Prostate gland (tissue), 2 donors: ENCODE measurements at regions not wholly inside any gene's neighbourhood (a gene's known extent, or its start where the extent isn't known, plus 50 kb on each side); places are given as distances from the start of the nearest gene placed in this dataset.
"Not testable (repeated sequence)": the region's sequence is repeated elsewhere in the genome, so short reads cannot be mapped to it uniquely, and the experiment has no call there.

ENCODE experiments used
- DNase-seq: peaks from one replicate; pipeline ENCODE4 v3.0.0-alpha.2; 2019; ENCODE audit warnings: low spot score
- H3K27ac ChIP-seq, 2 donors: fragments of 200-600 bp; sonication (generic); 2 replicates each; pipeline ENCODE4 v1.5.1; 2017 to 2019
- H3K27me3 ChIP-seq: fragments of 200-600 bp; sonication (generic); replicated peaks from 2 replicates; pipeline ENCODE4 v1.5.1; 2019; ENCODE audit not compliant: insufficient read depth
- H3K36me3 ChIP-seq, 2 donors: fragments of 200-600 bp; sonication (generic); 1 replicate in 1 of 2; 2 replicates in 1 of 2; pipeline versions ENCODE4 v1.5.1 to v1.8.1; 2017 to 2019
- H3K4me1 ChIP-seq: fragments of 200-600 bp; sonication (generic); replicated peaks from 2 replicates; pipeline ENCODE4 v1.5.1; 2019
- H3K4me3 ChIP-seq, 2 donors: fragments of 200-600 bp; sonication (generic); 2 replicates each; pipeline ENCODE4 v1.5.1; 2017 to 2019
- H3K9me3 ChIP-seq: fragments of 200-600 bp; sonication (generic); 2 replicates; pipeline ENCODE4 v1.5.1; 2017
- CTCF ChIP-seq, 4 experiments: fragments of 200-600 bp in 2 of 4; fragments of 450-650 bp in 2 of 4; sonication (generic) in 2 of 4; IDR thresholded peaks; 1 replicate in 3 of 4; 2 replicates in 1 of 4; pipeline ENCODE4 v1.5.1; 2016 to 2019; ENCODE audit warnings: antibody characterized with exemption in 4 of 4, mild to moderate bottlenecking in 2 of 4, moderate library complexity in 2 of 4
- POLR2A ChIP-seq: fragments of 450-650 bp; IDR thresholded peaks from one replicate; pipeline ENCODE4 v1.6.1; 2016; ENCODE audit warnings: antibody characterized with exemption, mild to moderate bottlenecking
- POLR2AphosphoS5 ChIP-seq: sonication (generic); formaldehyde crosslinking; IDR thresholded peaks from one replicate; pipeline ENCODE4 v1.6.1; 2017; ENCODE audit warnings: antibody characterized with exemption
- WGBS: methylation state at CpG from one replicate; pipeline ENCODE4 v1.1.5; 2018; 5-methylcytosine and 5-hydroxymethylcytosine counted together
- intact Hi-C: fragments of 100-400 bp; cut with DNase I; formaldehyde crosslinking; loops from one replicate; pipeline ENCODE4 v1.14.2; 2022

GRCh38 chr14:34081576-34082136 is 130.8 kb upstream of the EGLN3 start:
- TF ChIP-seq POLR2AphosphoS5 (peak; percentile 32), POLR2A (no peak)
- Histone ChIP-seq H3K36me3 (no peaks in the 10 kb centered on the region), H3K4me1 (peaks cover 7% of the 10 kb centered on the region), H3K27me3 (no peaks in the 10 kb centered on the region), H3K4me3 (no peak overlapping the region), H3K27ac (no peak overlapping the region), H3K9me3 (no peaks in the 10 kb centered on the region)
- DNase-seq: no peak
- intact Hi-C loops: no loop called here
- WGBS: 23% methylated on average over 6 of the region's 6 CpGs

DNA sequence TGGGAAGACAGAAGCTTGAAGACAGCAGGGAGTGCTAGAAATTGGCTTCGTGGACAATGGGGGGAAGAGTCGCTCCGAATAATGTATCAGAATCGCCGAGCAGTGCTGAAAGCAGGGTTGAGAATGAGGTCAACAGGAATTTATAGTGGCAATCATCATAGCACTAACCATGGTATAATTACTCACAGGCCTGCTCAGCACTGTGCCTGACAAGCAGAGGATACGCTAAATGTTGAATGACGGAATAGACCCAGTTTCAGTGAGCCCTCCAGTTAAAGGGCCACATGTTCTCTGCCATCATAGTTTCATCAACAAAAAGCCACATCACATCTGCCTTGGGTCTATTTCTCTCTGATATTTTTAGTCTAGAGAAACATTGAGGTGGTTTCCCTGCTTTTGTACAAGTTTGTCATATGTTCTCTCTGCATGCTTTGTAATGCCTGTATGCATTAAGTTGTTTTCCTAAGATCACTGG is 130.3 kb upstream of the EGLN3 start:
- Histone ChIP-seq H3K36me3 (no peaks in the 10 kb centered on the region), H3K4me3 (no peak overlapping the region), H3K27ac (no peak overlapping the region), H3K4me1 (peaks cover 7% of the 10 kb centered on the region), H3K9me3 (no peaks in the 10 kb centered on the region), H3K27me3 (no peaks in the 10 kb centered on the region)
- 87% methylated on average over 7 of the region's 7 CpGs for WGBS
- TF ChIP-seq CTCF (IDR thresholded peaks at IDR 0.05) (no peak), POLR2A (no peak), POLR2AphosphoS5 (no peak)
- no peak for DNase-seq
- intact Hi-C loops: no loop called here

GRCh38 chr14:34079643-34080042 is 128.8 kb upstream of the EGLN3 start:
- intact Hi-C loops, DNase-seq, H3K4me1 ChIP-seq, H3K36me3 ChIP-seq, H3K9me3 ChIP-seq, H3K27me3 ChIP-seq, H3K27ac ChIP-seq, H3K4me3 ChIP-seq: not testable (repeated sequence)
- 96% methylated on average over 4 of the region's 4 CpGs for WGBS

DNA sequence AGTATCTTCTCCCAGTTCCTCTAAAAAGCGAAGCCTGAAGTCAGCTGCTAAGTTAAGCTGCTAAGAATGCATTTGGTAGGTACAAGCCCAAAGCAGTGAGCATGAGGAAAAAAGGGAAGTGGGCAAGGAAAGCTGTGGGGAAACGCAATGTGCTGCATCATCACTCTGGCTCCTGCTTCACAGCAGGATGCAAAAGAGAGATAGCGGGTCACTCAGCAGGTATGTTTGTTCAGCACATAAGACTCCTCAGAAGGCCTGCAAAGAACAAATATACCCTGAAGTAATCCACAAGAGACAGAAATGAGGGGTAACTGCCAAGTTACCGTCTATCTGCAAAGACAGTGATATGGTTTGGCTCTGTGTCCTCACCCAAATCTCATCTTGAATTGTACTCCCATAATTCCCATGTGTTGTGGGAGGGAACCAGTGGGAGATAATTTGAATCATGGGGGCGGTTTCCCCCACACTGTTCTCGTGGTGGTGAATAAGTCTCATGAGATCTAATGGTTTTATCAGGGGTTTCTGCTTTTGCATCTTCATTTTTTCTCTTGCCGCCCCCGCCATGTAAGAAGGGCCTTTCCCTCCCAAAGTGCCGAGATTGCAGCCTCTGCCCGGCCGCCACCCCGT is 127.4 kb upstream of the EGLN3 start:
- H3K9me3 ChIP-seq: no peaks in the 10 kb centered on the region
- peaks cover 4% of the 10 kb centered on the region for H3K4me1 ChIP-seq
- intact Hi-C loops: no loop called here
- H3K27ac ChIP-seq: no peak overlapping the region
- H3K4me3 ChIP-seq: no peak overlapping the region
- no peak for DNase-seq
- WGBS: 88% methylated on average over 12 of the region's 12 CpGs
- no peak for TF ChIP-seq POLR2A
- no peak for TF ChIP-seq CTCF (IDR thresholded peaks at IDR 0.05)
- TF ChIP-seq POLR2AphosphoS5: no peak
- no peaks in the 10 kb centered on the region for H3K27me3 ChIP-seq
- no peaks in the 10 kb centered on the region for H3K36me3 ChIP-seq

DNA sequence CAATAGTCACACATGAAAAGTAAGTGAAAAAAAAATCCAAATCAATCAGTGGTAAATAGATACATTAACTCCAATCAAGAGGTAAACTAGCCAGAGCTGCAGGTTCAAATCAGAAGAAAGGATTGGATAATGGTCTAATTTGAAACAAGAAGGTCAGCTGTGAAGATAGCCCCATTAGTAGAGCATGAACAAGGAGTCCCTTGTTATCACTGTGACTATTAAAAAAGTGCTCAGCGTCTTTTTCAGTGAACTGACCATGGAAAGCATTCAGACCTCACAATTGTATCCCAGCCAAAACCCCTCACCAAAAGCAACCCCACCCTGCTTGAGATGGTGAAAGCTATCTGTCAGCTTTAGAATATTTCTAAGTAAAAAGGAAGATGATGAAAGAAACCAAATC is 125.0 kb upstream of the EGLN3 start:
- Histone ChIP-seq H3K4me3 (no peak overlapping the region), H3K4me1 (no peaks in the 10 kb centered on the region), H3K9me3 (no peaks in the 10 kb centered on the region), H3K27me3 (no peaks in the 10 kb centered on the region), H3K36me3 (no peaks in the 10 kb centered on the region), H3K27ac (no peak overlapping the region)
- no peak for DNase-seq
- intact Hi-C loops: no loop called here
- TF ChIP-seq CTCF (IDR thresholded peaks at IDR 0.05): no peak
- TF ChIP-seq POLR2AphosphoS5: no peak
- TF ChIP-seq POLR2A: no peak
- WGBS: 68% methylated on average over 1 of the region's 1 CpG
